Stimulated activated CD4-positive, alpha-beta T cell treated with anti-CD3 and anti-CD28 coated beads, Interleukin-4, amount 100 ng/mL, for 24 hours (primary cell): ENCODE measurements at regions not wholly inside any gene's neighbourhood (a gene's known extent, or its start where the extent isn't known, plus 50 kb on each side); places are given as distances from the start of the nearest gene placed in this dataset.

Source experiments
- DNase-seq: peaks from one replicate; pipeline ENCODE4 v3.0.0-alpha.2; 2020

- no peak for DNase-seq
These were observed 143.4 kb downstream of the IRF8 start for GRCh38 chr16:86042393-86042792.

- no peak for DNase-seq
These were observed 144.2 kb downstream of the IRF8 start for GRCh38 chr16:86042996-86043725.

- DNase-seq, result peak; percentile 42
These were observed 145.3 kb downstream of the IRF8 start for GRCh38 chr16:86044241-86044671.

GRCh38 chr16:86044881-86045590 lies 146.1 kb downstream of the IRF8 start:
- peak; percentile 24 for DNase-seq

GRCh38 chr16:86045591-86045971 lies 146.6 kb downstream of the IRF8 start:
- no peak for DNase-seq

GRCh38 chr16:86046026-86046425 lies 147.1 kb downstream of the IRF8 start:
- no peak for DNase-seq

- DNase-seq, result no peak
These were observed 147.8 kb downstream of the IRF8 start for GRCh38 chr16:86046667-86047270.

GRCh38 chr16:86048221-86048620 lies 149.3 kb downstream of the IRF8 start:
- no peak for DNase-seq

GRCh38 chr16:86048882-86049585 lies 150.1 kb downstream of the IRF8 start:
- no peak for DNase-seq

GRCh38 chr16:86049641-86050040 lies 150.7 kb downstream of the IRF8 start:
- no peak for DNase-seq

- DNase-seq, result no peak
These were observed 151.1 kb downstream of the IRF8 start for GRCh38 chr16:86050111-86050510.

- no peak for DNase-seq
These were observed 151.8 kb downstream of the IRF8 start for GRCh38 chr16:86050591-86051367.

- no peak for DNase-seq
These were observed 152.6 kb downstream of the IRF8 start for GRCh38 chr16:86051368-86052114.

GRCh38 chr16:86052115-86052670 lies 153.2 kb downstream of the IRF8 start:
- DNase-seq, result no peak

GRCh38 chr16:86052926-86053325 lies 154.0 kb downstream of the IRF8 start:
- no peak for DNase-seq

- no peak for DNase-seq
These were observed 160.6 kb downstream of the IRF8 start for GRCh38 chr16:86059253-86060171.

GRCh38 chr16:86060381-86061317 lies 161.7 kb downstream of the IRF8 start:
- DNase-seq, result no peak

GRCh38 chr16:86061318-86061695 lies 162.3 kb downstream of the IRF8 start:
- no peak for DNase-seq

- DNase-seq, result no peak
These were observed 162.8 kb downstream of the IRF8 start for GRCh38 chr16:86061721-86062120.
